GM06990 (cell line): ENCODE measurements at regions not wholly inside any gene's neighbourhood (a gene's known extent, or its start where the extent isn't known, plus 50 kb on each side); places are given as distances from the start of the nearest gene placed in this dataset.
"Not testable (repeated sequence)": the region's sequence is repeated elsewhere in the genome, so short reads cannot be mapped to it uniquely, and the experiment has no call there.

Experiments
- DNase-seq: peaks from one replicate; pipeline ENCODE4 v3.0.0-alpha.2; 2011; ENCODE audit not compliant: insufficient read length; ENCODE audit errors: extremely low read depth
- H3K27me3 ChIP-seq: replicated peaks from 2 replicates; pipeline ENCODE4 v1.6.0; 2011; ENCODE audit warnings: low read length; ENCODE audit not compliant: control insufficient read depth, insufficient read depth
- H3K36me3 ChIP-seq: 2 replicates; pipeline ENCODE4 v1.5.1; 2011; ENCODE audit warnings: low read length; ENCODE audit not compliant: control insufficient read depth, insufficient read depth
- H3K4me3 ChIP-seq: replicated peaks from 2 replicates; pipeline ENCODE4 v1.5.1; 2011; ENCODE audit warnings: low read depth, mild to moderate bottlenecking, control low read depth, low read length
- TF ChIP-seq, protein P1 (sequence below): IDR thresholded peaks from 2 replicates; pipeline ENCODE4 v1.5.1; 2011; ENCODE audit warnings: low read length, control low read depth, mild to moderate bottlenecking, inconsistent platforms; ENCODE audit not compliant: insufficient read depth, poor library complexity, severe bottlenecking

DNA sequence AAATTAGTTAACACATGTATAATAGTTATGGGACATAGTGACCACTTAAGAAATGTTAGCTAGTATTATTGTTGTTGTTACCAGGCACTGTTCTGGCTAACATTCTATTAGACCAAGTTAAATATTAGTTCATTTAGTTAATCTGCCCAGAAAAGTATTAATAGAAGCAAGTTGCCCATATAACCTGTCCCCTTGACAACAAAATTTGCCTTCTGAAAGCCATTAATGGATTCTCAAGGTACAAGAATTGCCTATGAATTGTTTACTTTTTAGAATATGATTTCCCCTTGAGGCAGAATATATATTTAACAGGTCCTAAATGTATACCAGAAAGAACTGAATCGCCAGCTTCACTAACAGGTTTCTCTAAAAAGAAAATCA is 167.3 kb upstream of the TMCC3 start:
- no peaks in the 10 kb centered on the region for H3K27me3 ChIP-seq
- DNase-seq: no peak
- H3K4me3 ChIP-seq: peak overlapping the region; percentile 48
- TF ChIP-seq, protein P1, sequence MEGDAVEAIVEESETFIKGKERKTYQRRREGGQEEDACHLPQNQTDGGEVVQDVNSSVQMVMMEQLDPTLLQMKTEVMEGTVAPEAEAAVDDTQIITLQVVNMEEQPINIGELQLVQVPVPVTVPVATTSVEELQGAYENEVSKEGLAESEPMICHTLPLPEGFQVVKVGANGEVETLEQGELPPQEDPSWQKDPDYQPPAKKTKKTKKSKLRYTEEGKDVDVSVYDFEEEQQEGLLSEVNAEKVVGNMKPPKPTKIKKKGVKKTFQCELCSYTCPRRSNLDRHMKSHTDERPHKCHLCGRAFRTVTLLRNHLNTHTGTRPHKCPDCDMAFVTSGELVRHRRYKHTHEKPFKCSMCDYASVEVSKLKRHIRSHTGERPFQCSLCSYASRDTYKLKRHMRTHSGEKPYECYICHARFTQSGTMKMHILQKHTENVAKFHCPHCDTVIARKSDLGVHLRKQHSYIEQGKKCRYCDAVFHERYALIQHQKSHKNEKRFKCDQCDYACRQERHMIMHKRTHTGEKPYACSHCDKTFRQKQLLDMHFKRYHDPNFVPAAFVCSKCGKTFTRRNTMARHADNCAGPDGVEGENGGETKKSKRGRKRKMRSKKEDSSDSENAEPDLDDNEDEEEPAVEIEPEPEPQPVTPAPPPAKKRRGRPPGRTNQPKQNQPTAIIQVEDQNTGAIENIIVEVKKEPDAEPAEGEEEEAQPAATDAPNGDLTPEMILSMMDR: no peak
- no peaks in the 10 kb centered on the region for H3K36me3 ChIP-seq

DNA sequence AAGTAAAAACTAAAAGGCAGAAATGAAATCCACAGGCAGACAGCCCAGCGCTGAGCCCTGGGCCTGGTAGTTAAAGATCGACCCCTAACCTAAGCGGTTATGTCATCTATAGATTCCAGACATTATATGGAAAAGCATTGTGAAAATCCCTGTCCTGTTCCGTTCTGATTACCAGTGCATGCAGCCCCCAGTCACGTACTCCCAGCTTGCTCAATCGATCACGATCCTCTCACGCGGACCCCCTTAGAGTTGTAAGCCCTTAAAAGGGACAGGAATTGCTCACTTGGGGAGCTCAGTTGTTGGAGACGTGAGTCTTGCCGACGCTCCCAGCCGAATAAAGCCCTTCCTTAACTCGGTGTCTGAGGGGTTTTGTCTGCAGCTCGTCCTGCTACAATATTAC is 166.8 kb upstream of the TMCC3 start:
- DNase-seq, H3K36me3 ChIP-seq, H3K27me3 ChIP-seq: not testable (repeated sequence)
- peak overlapping the region; percentile 48 for H3K4me3 ChIP-seq

DNA sequence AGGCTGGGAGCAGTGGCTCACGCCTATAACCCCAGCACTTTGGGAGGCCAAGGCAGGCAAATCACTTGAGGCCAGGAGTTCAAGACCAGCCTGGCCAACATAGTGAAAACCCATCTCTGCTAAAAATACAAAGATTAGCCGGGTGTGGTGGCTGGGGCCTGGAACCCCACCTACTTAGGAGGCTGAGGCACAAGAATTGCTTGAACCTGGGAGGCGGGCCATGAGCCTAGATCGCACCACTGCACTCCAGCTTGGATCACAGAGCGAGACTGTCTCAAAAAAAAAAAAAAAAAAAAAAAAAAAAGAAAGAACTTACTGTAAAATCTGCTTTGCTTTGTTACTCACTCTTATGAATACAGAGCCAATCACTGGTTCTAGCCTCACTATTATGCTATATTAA is 166.4 kb upstream of the TMCC3 start:
- DNase-seq, H3K36me3 ChIP-seq, H3K27me3 ChIP-seq: not testable (repeated sequence)
- H3K4me3 ChIP-seq: peak overlapping the region; percentile 48

DNA sequence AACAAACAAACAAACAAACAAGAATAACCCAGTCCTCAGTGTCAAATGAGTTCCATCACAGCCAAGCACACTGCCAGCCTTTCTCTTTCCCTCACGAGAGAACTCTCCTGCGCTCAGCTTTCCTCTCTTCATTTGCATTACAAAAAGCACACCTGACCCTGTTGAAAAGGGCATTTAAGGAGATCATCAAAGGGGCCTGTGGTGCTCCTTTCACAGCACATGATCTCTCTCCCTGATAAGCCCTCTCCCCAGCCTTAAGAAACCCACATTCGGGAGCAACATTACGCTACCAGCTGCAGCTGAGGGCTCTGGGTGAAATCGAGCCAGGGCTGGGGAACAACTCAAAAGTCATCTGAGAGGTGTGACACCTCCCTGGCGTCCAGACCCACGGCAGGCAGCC is 165.6 kb upstream of the TMCC3 start:
- TF ChIP-seq, protein P1: no peak
- H3K27me3 ChIP-seq: no peaks in the 10 kb centered on the region
- H3K4me3 ChIP-seq: peak overlapping the region; percentile 48
- H3K36me3 ChIP-seq: no peaks in the 10 kb centered on the region; the same call in 1 of the 2 replicates
- DNase-seq: peak; percentile 43

DNA sequence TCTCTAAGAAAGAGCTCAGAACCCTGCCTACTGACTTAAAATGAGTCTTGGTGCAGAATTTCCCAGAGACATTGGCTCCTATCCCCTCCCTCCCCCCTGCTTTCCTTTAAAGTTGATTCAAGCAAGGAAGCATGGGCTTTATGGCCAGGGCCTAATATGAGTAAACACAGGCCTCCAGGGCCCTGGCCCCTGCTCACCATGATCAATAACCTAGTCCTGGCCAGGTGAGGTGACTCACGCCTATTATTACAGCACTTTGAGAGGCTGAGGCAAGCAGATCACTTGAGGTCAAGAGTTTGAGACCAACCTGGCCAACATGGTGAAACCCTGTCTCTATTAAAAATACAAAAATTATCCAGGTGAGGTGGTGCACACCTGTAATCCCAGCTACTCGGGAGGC is 165.1 kb upstream of the TMCC3 start:
- Histone ChIP-seq H3K36me3 (no peaks in the 10 kb centered on the region; the same call in 1 of the 2 replicates), H3K27me3 (no peaks in the 10 kb centered on the region), H3K4me3 (no peak overlapping the region)
- no peak for DNase-seq
- TF ChIP-seq, protein P1: no peak

DNA sequence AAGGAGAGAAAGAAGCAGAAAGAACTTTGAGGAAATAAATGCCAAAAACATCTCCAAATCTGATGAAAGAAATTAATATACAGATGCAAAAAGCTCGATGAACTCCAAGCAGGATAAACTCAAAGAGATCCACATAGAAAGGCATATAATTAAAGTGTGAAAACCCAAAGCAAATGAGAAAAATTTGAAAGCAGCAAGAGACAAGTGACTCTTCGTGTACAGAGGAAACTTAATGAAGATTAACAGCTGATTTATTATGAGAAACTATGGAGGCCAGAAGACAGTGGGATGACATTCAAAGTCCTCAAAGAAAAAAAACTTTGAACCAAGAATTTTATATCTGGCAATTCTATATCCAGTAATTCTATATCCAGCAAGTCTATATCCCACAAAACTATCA is 163.0 kb upstream of the TMCC3 start:
- Histone ChIP-seq H3K27me3 (no peaks in the 10 kb centered on the region), H3K36me3 (peaks cover 7% of the 10 kb centered on the region), H3K4me3 (no peak overlapping the region)
- DNase-seq: no peak
- TF ChIP-seq, protein P1: no peak

DNA sequence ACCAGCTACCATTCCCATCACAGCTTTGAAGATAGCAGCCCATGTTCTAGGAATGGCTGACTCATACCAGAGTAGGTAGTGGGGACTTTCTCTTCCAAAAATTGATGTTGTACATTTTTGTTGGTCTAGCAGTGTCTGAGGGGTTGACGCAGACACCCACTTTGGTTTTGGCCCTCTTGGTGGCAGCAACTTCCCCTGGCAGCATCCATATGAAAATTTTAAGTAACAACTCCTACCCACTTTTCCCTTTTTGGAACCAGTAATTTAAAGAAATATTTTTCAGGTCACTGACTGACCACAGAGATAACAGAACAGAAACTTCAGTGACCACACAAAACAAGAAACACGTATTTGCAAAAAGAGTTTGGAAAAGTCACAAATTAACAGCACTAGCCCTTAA is 162.0 kb upstream of the TMCC3 start:
- H3K4me3 ChIP-seq: no peak overlapping the region
- TF ChIP-seq, protein P1: peak; percentile 20
- peak; percentile 30 for DNase-seq
- H3K27me3 ChIP-seq: no peaks in the 10 kb centered on the region
- peaks cover 10% of the 10 kb centered on the region for H3K36me3 ChIP-seq
